LHCN-M2 (cell line): ENCODE measurements at regions not wholly inside any gene's neighbourhood (a gene's known extent, or its start where the extent isn't known, plus 50 kb on each side); places are given as distances from the start of the nearest gene placed in this dataset.

Source experiments
- DNase-seq: peaks from one replicate; pipeline ENCODE4 v3.0.0-alpha.2; 2012; ENCODE audit warnings: low read depth

DNA sequence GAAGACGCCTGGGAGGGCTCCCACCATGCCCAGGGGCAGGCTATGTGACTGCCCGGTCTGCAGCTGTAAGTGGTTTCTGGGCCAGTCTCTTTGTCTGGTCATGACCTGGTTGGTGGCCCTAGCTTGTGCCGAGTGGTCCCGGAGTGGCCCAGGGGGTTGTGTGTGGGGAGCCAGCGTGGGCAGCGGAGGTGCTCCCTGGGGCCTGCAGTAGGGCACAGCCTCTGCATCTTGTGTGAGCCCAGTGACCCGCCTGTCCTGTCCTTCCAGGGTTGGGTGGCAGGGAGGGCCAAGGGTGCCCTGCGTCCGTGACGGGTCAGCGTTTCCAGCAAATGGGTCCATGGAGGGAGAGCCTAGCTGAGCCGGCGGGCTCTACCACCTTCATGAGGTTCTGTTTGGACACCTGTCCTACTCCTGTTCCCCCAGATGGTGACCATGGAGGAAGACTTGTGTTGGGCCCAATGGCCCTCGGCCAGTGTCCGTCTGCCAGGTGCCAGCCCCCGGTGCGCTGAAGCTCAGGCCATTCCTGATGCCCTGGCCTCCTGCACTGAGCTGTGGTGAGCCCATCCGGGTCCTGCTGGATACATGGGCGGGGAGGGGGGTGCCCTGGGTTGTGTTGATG is 215.4 kb downstream of the SNRPN start:
- no peak for DNase-seq

DNA sequence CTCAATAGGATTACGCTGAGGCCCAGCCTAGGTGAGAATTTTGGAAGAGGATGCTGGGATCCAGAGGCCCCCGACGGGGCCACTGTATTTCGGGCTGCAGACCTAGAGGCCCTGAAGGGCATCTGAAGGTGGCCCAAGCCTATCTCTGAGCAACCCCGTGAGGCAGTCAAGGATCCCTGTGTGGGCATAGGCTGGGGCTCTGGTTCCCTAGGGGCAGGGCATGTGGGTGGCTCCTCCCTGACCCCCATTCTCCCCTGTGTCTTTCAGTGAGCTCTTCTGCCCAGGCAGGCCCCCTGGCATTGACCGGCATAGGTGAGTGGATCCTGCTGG is 216.0 kb downstream of the SNRPN start:
- DNase-seq: no peak

DNA sequence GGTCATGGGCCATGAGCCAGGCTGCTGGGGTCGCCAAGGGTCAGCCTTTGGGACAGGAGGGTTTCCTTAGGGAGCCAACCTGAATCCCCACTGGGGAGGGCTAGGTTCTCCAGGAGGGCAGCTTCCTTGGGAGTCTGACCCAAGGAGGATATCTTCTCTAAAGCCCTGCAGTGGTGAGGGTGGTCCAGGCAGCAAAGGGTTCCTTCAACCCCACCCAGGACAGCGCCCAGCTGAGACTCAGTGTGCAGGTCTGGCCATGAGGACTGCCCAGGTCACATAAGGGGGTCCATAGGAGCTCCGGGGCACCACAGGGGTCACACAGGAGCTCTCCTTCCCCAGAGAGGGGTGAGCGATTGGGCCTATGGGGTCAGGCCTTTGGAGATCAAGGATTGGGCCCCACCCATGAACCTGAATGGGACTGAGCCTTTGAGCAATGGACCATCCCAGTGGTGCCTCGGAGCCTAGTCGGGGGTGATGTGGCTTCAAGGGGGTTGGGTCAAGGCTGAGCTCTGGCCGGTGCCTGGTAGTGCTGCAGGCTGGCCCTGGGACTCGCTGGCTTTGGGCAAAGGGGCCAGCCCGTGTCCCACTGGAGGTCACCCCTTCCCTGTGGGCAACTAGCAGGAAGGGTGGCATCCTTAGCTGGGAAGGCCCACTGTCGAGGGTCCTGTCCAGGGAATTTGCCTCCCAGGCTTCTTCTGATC is 216.5 kb downstream of the SNRPN start:
- DNase-seq: no peak

DNA sequence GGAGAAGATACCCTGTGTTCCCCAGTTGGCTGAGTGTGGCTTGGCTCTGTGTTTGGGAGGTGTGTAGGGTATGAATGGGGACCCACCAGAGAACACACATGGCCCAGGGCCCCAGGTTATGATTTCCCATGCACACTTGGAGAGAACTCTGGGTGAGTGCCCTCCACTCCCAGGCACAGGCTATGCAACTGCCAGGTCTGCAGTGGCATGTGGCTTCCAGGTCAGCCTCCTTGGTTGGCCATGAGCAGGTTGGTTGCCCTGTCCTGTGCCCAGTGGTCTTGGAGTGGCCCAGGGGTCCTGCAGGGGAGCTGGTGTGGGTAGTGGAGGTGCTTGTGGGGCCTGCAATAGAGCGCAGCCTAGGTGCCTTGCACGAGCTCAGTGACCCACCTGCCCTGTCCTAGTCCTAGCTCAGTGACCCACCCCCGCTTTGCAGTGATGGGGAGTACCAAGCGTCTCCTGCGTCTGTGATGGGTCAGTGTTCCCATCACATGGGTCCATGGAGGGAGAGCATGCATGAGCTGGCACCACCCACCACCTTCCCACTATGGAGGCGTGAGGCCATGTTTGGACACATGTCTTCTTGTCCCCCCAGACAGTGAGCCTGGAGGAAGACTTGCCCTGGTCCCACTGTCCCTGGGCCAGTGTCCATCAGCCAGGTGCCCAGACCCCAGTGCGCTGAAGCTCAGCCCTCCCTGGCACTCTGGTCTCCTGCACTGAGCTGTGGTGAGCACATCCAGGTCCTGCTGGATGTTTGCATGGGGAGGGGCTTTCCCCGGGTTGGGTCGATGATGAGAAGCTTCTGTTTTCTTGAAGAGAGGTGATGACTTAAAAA is 217.3 kb downstream of the SNRPN start:
- no peak for DNase-seq

DNA sequence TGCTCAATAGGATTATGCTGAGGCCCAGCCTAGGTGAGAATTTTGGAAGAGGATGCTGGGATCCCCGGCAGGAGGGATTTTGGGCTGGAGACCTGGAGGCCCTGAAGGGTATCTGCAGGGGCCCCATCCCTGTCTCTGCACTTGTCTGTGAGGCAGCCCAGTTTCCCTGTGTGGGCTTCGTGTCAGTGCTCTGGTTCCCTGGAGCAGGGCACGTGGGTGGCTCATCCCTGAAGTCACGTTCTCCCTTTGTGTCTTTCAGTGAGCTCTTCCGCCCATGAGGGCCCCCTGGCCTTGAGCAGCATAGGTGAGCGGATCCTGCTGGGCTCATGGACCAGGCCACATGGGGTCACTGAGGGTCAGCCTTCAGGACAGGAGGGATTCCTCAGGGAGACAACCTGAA is 217.9 kb downstream of the SNRPN start:
- DNase-seq: no peak

DNA sequence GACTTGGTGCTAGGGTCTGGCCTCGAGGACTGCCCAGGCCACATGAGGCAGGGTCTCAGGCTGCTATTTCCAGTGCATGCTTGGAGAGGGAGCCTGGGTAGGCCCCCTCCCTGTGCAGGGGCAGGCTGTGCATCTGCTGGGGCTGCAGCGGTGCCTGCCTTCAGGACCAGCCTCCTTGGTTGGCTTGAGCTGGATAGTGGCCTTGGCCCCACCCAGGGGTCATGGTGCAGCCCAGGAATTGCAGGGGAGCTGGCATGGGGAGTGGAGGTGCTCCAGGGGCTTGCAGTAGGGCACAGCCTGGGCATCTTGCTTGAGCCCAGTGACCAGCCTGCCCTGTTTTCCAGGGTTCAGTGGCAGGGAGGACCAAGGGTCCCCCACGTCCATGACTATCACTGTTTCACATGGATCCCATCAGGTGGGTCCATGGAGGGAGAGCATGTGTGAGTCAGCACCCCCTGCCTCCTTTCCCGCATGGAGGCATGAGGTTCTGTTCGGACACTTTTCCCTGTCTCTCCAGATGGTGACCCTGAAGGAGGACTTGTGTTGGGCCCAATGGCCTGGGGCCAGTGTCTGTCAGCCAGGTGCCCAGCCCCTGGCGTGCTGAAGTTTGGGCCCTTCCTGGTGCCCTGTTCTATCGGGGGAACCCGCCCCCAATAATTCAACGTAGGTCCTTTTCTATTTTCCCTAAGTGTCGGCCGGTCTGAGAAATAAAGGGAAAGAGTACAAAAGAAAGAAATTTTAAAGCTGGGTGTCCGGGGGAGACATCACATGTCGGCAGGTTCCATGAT is 218.6 kb downstream of the SNRPN start:
- no peak for DNase-seq

DNA sequence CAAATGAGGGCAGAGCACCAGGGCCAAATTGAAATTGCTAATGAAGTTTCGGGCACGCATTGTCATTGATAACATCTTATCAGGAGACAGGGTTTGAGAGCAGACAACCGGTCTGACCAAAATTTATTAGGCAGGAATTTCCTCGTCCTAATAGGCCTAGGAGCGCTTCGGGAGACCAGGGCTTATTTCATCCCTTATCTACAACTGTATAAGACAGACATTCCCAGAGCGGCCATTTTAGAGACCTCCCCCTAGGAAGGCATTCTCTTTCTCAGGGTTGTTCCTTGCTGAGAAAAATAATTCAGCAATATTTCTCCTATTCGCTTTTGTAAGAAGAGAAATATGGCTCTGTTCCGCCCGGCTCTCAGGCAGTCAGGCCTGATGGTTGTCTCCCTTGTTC is 219.4 kb downstream of the SNRPN start:
- DNase-seq: peak; percentile 0

DNA sequence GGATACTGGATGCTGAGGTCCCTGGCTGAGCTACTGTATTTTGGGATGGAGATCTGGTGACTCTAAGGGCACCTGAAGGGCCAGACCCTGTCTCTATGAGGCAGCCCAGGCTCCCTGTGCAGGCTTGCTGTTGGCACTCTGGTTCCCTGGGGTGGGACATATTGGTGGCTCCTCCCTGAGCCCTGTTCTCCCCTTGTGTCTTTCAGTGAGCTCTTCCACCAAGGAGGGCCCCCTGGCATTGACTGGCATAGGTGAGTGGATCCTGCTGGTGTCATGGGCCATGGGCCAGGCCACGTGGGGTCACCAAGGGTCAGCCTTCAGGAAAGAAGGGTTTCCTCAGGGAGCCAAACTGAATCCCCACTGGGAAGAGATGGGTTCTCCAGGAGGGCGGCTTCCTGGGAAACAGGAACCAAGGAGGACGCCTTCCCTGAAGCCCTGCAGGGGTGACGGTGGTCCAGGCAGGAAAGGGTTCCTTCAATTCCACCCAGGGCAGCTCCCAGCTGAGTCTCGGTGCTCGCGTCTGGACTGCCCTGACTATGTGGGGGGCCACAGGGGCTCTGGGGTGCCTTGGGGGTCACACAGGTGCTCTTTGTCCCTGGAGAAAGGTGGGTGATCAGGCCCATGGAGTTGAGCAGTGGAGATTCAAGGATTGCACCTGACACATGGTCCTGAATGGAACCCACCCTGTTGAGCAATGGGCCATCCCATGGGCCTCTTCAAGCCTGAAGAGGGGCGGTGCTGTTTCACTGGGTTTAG is 220.4 kb downstream of the SNRPN start:
- DNase-seq: no peak

DNA sequence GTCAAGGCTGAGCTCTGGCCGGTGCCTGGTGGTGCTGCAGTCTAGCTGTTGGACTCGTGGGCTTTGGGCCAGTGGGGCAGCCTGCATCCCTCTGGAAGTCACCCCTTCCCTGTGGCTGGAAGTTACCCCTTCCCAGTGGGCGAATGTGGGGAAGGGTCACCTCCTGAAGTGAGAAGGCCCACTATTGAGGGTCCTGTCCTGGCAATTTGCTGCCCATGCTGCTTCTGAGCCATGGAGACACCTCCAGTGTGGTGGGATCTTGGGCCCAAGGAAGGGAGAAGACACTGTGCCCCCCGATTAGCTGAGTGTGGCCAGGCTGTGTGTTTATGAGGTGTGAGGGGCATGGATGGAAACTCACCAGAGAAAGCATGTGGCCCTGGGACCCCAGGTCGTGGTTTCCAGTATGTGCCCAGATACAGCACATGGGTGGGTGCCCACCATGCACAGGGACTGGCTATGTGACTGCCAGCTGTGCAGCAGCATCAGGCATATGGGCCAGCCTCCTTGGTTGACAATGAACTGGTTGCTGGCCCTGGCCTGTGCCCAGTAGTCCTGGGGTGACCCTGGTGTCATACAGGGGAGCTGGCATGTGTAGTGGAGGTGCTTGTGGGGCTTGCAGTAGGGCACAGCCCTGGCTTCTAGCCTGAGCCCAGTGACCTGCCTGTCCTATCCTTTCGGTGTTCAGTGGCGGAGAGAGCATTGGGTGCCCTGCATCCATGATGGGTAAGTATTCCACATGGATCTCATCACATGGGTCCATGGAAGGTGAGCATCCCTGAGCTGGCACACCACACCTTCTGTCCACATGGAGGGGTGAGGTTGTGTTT is 221.2 kb downstream of the SNRPN start:
- no peak for DNase-seq

DNA sequence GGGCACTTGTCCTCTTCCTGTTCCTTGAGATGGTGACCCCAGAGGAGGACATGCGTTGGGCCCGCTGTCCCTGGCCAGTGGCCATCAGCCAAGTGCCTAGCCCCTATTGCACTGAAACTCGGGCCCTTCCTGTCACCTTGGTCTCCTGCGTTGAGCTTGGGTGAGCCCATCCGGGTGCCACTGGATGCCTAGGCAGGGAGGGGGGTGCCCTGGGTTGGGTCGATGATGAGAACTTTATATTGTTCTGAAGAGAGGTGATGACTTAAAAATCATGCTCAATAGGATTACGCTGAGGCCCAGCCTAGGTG is 221.8 kb downstream of the SNRPN start:
- DNase-seq: no peak

DNA sequence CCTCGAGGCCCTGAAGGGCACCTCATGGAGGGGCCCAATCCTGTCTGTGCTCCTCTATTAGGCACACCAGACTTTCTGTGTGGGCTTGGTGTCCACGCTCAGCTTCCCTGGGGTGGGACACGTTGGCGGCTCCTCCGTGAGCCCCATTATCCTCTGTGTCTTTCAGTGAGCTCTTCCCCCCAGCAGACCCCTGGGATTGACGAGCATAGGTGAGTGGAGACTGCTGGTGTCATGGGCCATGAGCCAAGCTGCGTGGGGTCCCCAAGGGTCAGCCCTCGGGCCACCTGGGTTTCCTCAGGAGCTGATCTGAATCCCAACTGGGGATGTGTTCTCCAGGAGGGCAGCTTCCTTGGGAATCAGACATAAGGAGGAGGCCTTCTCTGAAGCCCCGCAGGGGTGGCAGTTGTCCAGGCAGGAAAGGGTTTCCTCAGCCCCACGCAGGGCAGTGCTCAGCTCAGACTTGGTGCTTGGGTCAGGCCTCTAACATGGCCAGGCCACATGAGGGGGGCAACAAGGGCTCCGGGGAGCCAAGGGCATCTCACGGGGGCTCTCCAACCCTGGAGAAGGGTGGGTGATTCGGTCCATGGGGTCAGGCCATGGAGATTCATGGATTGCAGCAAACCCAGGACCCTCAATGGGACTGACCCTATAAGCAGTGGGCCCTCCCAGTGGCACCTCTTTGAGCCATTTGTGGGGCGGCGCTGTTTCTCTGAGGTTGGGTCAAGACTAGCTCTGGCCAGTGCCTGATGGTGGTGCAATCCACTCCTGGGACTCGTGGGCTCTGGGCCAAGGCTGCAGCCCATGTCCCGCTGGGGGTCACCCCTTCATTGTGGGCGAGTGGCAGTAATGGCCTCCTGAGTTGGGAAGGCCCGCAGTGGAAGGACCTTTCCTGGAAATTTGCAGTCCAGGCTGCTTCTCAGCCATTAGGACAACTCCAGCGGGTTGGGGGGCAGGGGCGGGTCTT is 222.5 kb downstream of the SNRPN start:
- no peak for DNase-seq

DNA sequence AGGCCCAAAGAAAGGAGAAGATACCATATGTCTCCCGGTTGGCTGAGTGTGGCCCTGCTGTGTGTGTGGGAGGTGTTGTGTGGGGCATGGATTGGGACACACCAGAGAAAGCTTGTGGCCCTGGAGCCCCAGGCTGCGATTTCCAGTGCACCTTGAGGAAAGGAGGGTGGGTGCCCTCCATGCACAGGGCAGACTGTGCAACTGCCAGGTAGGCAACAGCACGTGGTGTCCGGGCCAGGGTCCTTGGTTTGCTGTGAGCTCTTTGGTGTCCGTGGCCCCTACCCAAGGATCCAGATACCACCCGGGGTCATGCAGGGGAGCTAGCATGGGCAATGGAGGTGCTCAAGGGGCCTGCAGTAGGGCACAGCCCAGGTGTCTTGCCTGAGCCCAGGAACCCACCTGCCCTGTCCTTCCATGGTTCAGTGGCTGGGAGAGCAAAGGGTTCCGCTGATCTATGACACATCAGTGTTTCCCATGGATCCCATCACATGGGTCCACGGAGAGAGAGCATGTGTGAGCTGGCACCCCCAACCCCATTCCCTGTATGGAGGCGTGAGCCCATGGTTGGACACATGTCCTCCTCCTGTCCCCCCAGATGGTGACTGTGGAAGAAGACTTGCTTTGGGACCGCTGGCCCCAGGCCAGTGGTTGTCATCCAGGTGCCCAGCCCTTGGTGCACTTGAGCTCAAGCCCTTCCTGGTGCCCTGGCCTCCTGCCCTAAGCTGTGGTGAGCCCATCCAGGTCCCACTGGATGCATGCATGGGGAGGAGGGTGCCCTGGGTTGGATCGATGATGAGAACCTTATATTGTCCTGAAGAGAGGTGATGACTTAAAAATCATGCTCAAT is 223.4 kb downstream of the SNRPN start:
- DNase-seq: no peak

DNA sequence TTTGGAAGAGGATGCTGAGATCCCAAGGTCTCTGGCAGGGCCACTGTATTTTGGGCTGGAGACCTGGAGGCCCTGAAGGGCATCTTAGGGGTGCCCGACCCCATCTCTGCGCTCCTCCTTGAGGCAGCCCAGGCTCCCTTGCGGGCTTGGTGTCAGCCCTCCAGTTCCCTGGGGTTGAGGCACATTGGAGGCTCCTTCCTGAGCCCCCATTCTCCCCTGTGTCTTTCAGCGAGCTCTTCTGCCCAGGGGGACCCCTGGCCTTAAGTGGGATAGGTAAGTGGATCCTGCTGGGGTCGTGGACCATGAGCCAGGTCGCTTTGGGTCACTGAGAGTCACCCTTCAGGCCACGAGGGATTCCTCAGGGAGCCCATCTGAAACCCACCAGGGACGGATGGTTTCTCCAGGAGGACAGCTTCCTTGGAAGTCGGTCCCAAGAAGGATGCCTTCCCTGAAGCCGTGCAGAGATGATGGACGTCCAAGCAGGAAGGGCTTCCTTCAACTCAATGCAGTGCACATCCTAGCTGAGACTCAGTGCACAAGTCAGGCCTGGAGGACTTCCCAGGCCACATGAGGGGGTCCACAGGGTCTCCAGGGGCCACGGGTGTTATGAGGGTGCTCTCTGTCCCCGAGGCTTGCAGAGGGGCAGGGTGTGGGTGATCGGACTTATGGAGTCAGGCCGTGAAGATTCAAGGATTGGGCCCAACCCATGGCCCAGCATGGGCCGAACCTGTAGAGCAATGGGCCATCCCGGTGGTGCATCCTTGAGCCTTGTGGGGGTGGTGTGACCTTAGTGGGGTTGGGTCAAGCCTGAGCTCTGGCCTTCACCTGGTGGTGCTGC is 224.3 kb downstream of the SNRPN start:
- DNase-seq: no peak

DNA sequence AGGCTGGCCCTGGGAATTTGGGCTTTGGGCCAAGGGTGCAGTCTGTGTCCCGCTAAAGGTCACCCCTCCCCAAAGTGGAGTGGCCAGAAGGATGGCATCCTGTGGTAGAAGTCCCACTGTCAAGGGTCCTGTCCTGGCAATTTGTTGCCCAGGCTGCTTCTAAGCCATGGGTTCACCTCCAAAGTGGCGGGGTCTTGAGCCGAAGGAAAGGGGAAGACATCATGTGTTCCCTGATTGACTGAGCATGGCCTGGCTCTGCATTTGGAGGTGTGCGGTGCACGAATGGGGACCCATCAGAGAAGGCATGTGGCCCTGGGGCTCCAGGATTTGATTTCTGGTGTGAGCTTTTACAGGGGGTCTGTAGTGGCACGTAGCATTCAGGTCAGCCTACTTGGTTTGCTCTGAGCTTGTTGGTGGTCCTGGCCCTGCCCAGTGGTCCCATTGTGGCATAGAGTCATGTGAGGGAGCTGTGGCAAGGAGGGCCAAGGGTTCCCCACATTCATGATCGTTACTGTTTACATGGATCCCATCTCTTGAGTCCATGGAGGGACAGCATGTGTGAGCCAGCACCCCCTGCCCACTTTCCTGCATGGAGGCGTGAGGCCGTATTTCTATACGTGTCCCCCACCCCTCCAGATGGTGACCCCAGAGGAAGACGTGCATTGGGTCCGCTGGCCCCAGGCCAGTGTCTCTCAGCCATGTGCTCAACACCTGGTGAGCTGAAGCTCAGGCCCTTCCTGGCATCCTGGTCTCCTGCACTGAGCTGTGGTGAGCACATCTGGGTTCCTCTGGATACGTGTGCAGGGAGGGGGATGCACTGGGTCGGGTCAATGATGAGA is 225.1 kb downstream of the SNRPN start:
- DNase-seq: no peak

DNA sequence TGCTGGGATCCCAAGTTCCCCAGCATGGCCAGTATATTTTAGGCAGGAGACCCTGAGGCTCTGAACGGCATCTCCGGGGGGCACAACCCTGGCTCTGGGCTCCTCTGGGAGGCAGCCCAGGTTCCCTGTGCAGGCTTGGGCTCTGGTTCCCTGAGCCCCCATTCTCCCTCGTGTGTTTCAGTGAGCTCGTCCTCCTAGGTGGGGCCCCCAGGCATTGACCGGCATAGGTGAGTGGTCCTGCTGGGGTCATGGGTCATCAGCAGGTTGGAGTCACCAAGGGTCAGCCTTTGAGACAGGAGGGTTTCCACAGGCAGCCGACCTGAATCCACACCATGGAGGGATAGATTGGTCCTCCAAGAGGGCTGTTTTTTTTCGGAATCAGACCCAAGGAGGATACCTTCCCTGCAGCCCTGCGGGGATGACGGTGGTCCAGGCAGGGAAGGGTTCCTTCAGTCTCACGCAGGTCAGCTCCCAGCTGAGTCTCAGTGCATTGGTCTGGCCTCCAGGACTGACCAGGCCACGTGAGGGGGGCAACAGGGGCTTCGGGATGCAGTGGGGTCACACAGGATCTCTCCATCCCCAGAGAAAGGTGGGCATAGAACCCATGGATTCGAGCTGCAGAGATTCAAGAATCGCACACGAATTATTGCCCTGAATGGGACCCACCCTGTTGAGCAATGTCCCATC is 226.0 kb downstream of the SNRPN start:
- no peak for DNase-seq
